SK-N-SH (cell line): ENCODE measurements at regions not wholly inside any gene's neighbourhood (a gene's known extent, or its start where the extent isn't known, plus 50 kb on each side); places are given as distances from the start of the nearest gene placed in this dataset.

Source experiments
- CTCF ChIA-PET: fragments of 300-600, 350-600 bp; formaldehyde crosslinking; extraction: SDS; loops from one replicate; lab custom pipeline; 2021; lab: Yijun Ruan, JAX
- POLR2A ChIA-PET: fragments of 350-600 bp; sonication (Branson Sonifier 250); formaldehyde crosslinking; extraction: SDS; loops from one replicate; lab custom pipeline; 2020; ENCODE audit warnings: antibody characterized with exemption, inconsistent platforms; lab: Yijun Ruan, JAX
- DNase-seq: peaks from one replicate; pipeline ENCODE4 v3.0.0; 2012
- H2AFZ ChIP-seq: fragments of 200-600 bp; sonication (generic); 2 replicates; pipeline ENCODE4 v1.8.1; 2016; ENCODE audit warnings: antibody characterized with exemption, mild to moderate bottlenecking, low read depth
- H3F3A ChIP-seq: fragments of 200-600 bp; sonication (generic); replicated peaks from 2 replicates; pipeline ENCODE3; 2016; ENCODE audit warnings: antibody characterized with exemption, mild to moderate bottlenecking; ENCODE audit not compliant: insufficient read depth
- H3K27ac ChIP-seq, 2 experiments: fragments of 200-500 bp in 1 of 2; fragments of 200-600 bp in 1 of 2; sonication (Bioruptor generic) in 1 of 2; sonication (generic), shearing (Covaris generic) in 1 of 2; 2 replicates each; pipeline versions ENCODE4 v1.5.1 to v1.6.1; 2014 to 2016; ENCODE audit warnings: low read depth in 2 of 2, inconsistent platforms in 1 of 2, low read length in 1 of 2, mild to moderate bottlenecking in 1 of 2, mixed read lengths in 1 of 2
- H3K27me3 ChIP-seq: fragments of 200-600 bp; sonication (generic), shearing (Covaris generic); 2 replicates; pipeline ENCODE4 v1.6.1; 2016; ENCODE audit warnings: mixed run types; ENCODE audit not compliant: insufficient read depth
- H3K36me3 ChIP-seq, 2 experiments: fragments of 200-500 bp in 1 of 2; fragments of 200-600 bp in 1 of 2; sonication (Bioruptor generic) in 1 of 2; sonication (generic) in 1 of 2; replicated peaks in 1 of 2; 2 replicates each; pipeline versions ENCODE3 to v1.5.1; 2014 to 2016; ENCODE audit warnings: low read length in 1 of 2, mild to moderate bottlenecking in 1 of 2; ENCODE audit not compliant: insufficient read depth in 2 of 2, control insufficient read depth in 1 of 2
- H3K4me1 ChIP-seq, 2 experiments: fragments of 200-500 bp in 1 of 2; fragments of 200-600 bp in 1 of 2; sonication (Bioruptor generic) in 1 of 2; sonication (generic), shearing (Covaris generic) in 1 of 2; 2 replicates each; pipeline versions ENCODE4 v1.5.1 to v1.6.1; 2014 to 2016; ENCODE audit warnings: low read depth in 1 of 2, low read length in 1 of 2, mixed run types in 1 of 2; ENCODE audit not compliant: insufficient read depth in 2 of 2, control insufficient read depth in 1 of 2
- H3K4me2 ChIP-seq: fragments of 200-600 bp; sonication (generic), shearing (Covaris generic); 2 replicates; pipeline ENCODE4 v1.6.1; 2017; ENCODE audit warnings: mixed run types
- H3K4me3 ChIP-seq, 2 experiments: fragments of 200-500 bp in 1 of 2; fragments of 200-600 bp in 1 of 2; sonication (Bioruptor generic) in 1 of 2; sonication (generic), shearing (Covaris generic) in 1 of 2; 2 replicates each; pipeline versions ENCODE4 v1.5.1 to v1.8.1; 2014 to 2016; ENCODE audit warnings: low read depth in 2 of 2, inconsistent platforms in 1 of 2, low read length in 1 of 2, mild to moderate bottlenecking in 1 of 2, mixed read lengths in 1 of 2, moderate library complexity in 1 of 2
- H3K79me2 ChIP-seq: fragments of 200-600 bp; sonication (generic); 2 replicates; pipeline ENCODE4 v1.8.1; 2017; ENCODE audit warnings: mild to moderate bottlenecking; ENCODE audit not compliant: insufficient read depth
- H3K9ac ChIP-seq: fragments of 200-600 bp; sonication (generic); 2 replicates; pipeline ENCODE4 v1.6.1; 2017; ENCODE audit warnings: mixed run types
- H3K9me2 ChIP-seq: fragments of 200-600 bp; sonication (generic); 2 replicates; pipeline ENCODE4 v1.6.1; 2017; ENCODE audit warnings: mixed run types
- H3K9me3 ChIP-seq: fragments of 200-600 bp; sonication (generic); 2 replicates; pipeline ENCODE4 v1.6.1; 2017; ENCODE audit warnings: mixed run types, mild to moderate bottlenecking, moderate library complexity
- H4K20me1 ChIP-seq: fragments of 200-600 bp; sonication (generic); 2 replicates; pipeline ENCODE4 v1.6.1; 2017; ENCODE audit warnings: mild to moderate bottlenecking, mixed run types; ENCODE audit not compliant: insufficient read depth
- ELF1 ChIP-seq: IDR thresholded peaks from 2 replicates; pipeline ENCODE4 v1.4.0; 2012
- EP300 ChIP-seq, 2 experiments: IDR thresholded peaks; 2 replicates each; pipeline versions ENCODE4 v1.4.0 to v1.6.1; 2012; ENCODE audit warnings: borderline replicate concordance in 1 of 2, low read depth in 1 of 2, low read length in 1 of 2
- FOXJ3 ChIP-seq: sonication (generic); formaldehyde crosslinking; IDR thresholded peaks from 2 replicates; pipeline ENCODE4 v1.5.1; 2020; ENCODE audit warnings: mild to moderate bottlenecking, missing genetic modification reagents
- GATA2 ChIP-seq: sonication (generic); formaldehyde crosslinking; IDR thresholded peaks from 2 replicates; pipeline ENCODE4 v1.5.0; 2020; ENCODE audit warnings: mild to moderate bottlenecking, missing genetic modification reagents
- IRF3 ChIP-seq: fragments of 150-350 bp; IDR thresholded peaks from 2 replicates; pipeline ENCODE4 v1.6.1; 2016; ENCODE audit warnings: mild to moderate bottlenecking, low read depth, low read length
- MXI1 ChIP-seq: IDR thresholded peaks from 2 replicates; pipeline ENCODE4 v1.6.1; 2012; ENCODE audit warnings: mild to moderate bottlenecking, low read depth, low read length, improper control_type of control experiment
- POLR2AphosphoS5 ChIP-seq: IDR thresholded peaks from 2 replicates; pipeline ENCODE4 v1.6.1; 2012; ENCODE audit warnings: low read depth, low read length
- RAD21 ChIP-seq: IDR thresholded peaks from 2 replicates; pipeline ENCODE4 v1.6.1; 2012; ENCODE audit warnings: mild to moderate bottlenecking, low read length
- RCOR1 ChIP-seq: fragments of 150-350 bp; IDR thresholded peaks from 2 replicates; pipeline ENCODE4 v1.6.1; 2017; ENCODE audit warnings: antibody characterized with exemption, low read length
- SIN3A ChIP-seq: IDR thresholded peaks from 2 replicates; pipeline ENCODE4 v1.6.1; 2012; ENCODE audit warnings: low read depth, mild to moderate bottlenecking, low read length, moderate library complexity, borderline replicate concordance
- ZBTB33 ChIP-seq: IDR thresholded peaks from 2 replicates; pipeline ENCODE4 v1.4.0; 2012; ENCODE audit warnings: low read depth, borderline replicate concordance
- WGBS: methylation state at CpG from one replicate; pipeline ENCODE4 v1.1.6; 2017; ENCODE audit warnings: low lambda C conversion rate; 5-methylcytosine and 5-hydroxymethylcytosine counted together

GRCh38 chr7:35518767-35519166 lies 176.2 kb downstream of the HERPUD2 start:
- H4K20me1 ChIP-seq, result no peaks in the 10 kb centered on the region
- H3K27me3 ChIP-seq, result peaks cover 6% of the 10 kb centered on the region; the same call in 1 of the 2 replicates
- H3K4me1 ChIP-seq, result peaks cover 0 to 19% of the 10 kb centered on the region in 2 experiments; a peak in 2 of 4 replicates
- 32% methylated on average over 3 of the region's 3 CpGs for WGBS
- no peaks in the 10 kb centered on the region for H3K9me3 ChIP-seq
- H3K4me2 ChIP-seq, result no peak overlapping the region
- H3K27ac ChIP-seq, result peak overlapping the region in 1 of 2 experiments; percentile 23; a peak in 1 of 4 replicates
- H3K9ac ChIP-seq, result no peak overlapping the region
- no peaks in the 10 kb centered on the region for H3K9me2 ChIP-seq
- H3F3A ChIP-seq, result no peaks in the 10 kb centered on the region
- CTCF ChIA-PET, result interaction anchor here (0.7 to 15.4 kb wide), 19 partner anchors 11 to 213 kb away, joined by 3 to 294 read pairs (median 4); no protein-coding TSS in a partner anchor
- H2AFZ ChIP-seq, result no peak overlapping the region
- no peaks in the 10 kb centered on the region for H3K79me2 ChIP-seq
- DNase-seq, result no peak
- H3K4me3 ChIP-seq, result no peak overlapping the region
- TF ChIP-seq EP300 (IDR thresholded peaks at IDR 0.05; ENCODE audit: borderline replicate concordance in 1 of 2, low read depth in 1 of 2, low read length in 1 of 2) (peak in 1 of 2 experiments; percentile 63; a peak in 2 of 4 replicates), RAD21 (peak; percentile 7; the same call in 1 of the 2 replicates), ZBTB33 (no peak), IRF3 (no peak), RCOR1 (peak; percentile 60; the same call in 1 of the 2 replicates)
- TF ChIP-seq, all 33 proteins: peak for 3
- no peaks in the 10 kb centered on the region for H3K36me3 ChIP-seq
- POLR2A ChIA-PET, result no interaction called here

- Histone ChIP-seq H3K36me3 (no peaks in the 10 kb centered on the region), H3K4me2 (no peak overlapping the region), H2AFZ (no peak overlapping the region), H3K27me3 (no peaks in the 10 kb centered on the region; the same call in 1 of the 2 replicates), H3K4me3 (no peak overlapping the region), H3K4me1 (peaks cover 5 to 19% of the 10 kb centered on the region in 2 experiments; a peak in 3 of 4 replicates), H3K9me2 (no peaks in the 10 kb centered on the region), H3K79me2 (no peaks in the 10 kb centered on the region), H3K27ac (no peak overlapping the region), H3F3A (peaks cover 5% of the 10 kb centered on the region), H4K20me1 (no peaks in the 10 kb centered on the region), H3K9ac (no peak overlapping the region), H3K9me3 (no peaks in the 10 kb centered on the region)
- TF ChIP-seq POLR2AphosphoS5, result no peak
- peak; percentile 82; the same call in 1 of the 2 replicates for TF ChIP-seq RCOR1
- no peak for TF ChIP-seq IRF3
- 0 out of 2 replicates have a peak, but pooled peaks have one; percentile 59 for TF ChIP-seq MXI1
- TF ChIP-seq EP300 (IDR thresholded peaks at IDR 0.05; ENCODE audit: borderline replicate concordance in 1 of 2, low read depth in 1 of 2, low read length in 1 of 2), result peak in 1 of 2 experiments; percentile 82; a peak in 2 of 4 replicates
- peak; percentile 78 for TF ChIP-seq GATA2
- TF ChIP-seq ELF1, result no peak
- 0 out of 2 replicates have a peak, but pooled peaks have one; percentile 18 for TF ChIP-seq FOXJ3 (CRISPR knock-in tag)
- TF ChIP-seq SIN3A, result no peak
- POLR2A ChIA-PET, result no interaction called here
- CTCF ChIA-PET, result interaction anchor here (0.6 to 15.4 kb wide), 10 partner anchors 9 to 478 kb away, joined by 3 to 294 read pairs (median 6); no protein-coding TSS in a partner anchor
- DNase-seq, result no peak
- WGBS, result 50% methylated on average over 1 of the region's 1 CpG
Observed at GRCh38 chr7:35516498-35516897, 178.4 kb downstream of the HERPUD2 start.
